ENCODE measurements at regions not wholly inside any gene's neighbourhood (a gene's known extent, or its start where the extent isn't known, plus 50 kb on each side); places are given as distances from the start of the nearest gene placed in this dataset.

GRCh38 chrX:20742106-20742505 lies 475.4 kb upstream of the RPS6KA3 start:
- TF ChIP-seq, protein P1, sequence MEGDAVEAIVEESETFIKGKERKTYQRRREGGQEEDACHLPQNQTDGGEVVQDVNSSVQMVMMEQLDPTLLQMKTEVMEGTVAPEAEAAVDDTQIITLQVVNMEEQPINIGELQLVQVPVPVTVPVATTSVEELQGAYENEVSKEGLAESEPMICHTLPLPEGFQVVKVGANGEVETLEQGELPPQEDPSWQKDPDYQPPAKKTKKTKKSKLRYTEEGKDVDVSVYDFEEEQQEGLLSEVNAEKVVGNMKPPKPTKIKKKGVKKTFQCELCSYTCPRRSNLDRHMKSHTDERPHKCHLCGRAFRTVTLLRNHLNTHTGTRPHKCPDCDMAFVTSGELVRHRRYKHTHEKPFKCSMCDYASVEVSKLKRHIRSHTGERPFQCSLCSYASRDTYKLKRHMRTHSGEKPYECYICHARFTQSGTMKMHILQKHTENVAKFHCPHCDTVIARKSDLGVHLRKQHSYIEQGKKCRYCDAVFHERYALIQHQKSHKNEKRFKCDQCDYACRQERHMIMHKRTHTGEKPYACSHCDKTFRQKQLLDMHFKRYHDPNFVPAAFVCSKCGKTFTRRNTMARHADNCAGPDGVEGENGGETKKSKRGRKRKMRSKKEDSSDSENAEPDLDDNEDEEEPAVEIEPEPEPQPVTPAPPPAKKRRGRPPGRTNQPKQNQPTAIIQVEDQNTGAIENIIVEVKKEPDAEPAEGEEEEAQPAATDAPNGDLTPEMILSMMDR (conservative IDR thresholded peaks at IDR 0.05 in 1 of 2, IDR thresholded peaks at IDR 0.05 in 1 of 2; ENCODE audit: extremely low read depth in 1 of 2, insufficient read depth in 1 of 2, low read depth in 1 of 2, low read length in 2 of 2) = no peak
- no peak for TF ChIP-seq EZH2 (IDR thresholded peaks at IDR 0.05; ENCODE audit: borderline replicate concordance, low read length)

Data from mammary epithelial cell (primary cell).